ENCODE measurements at regions not wholly inside any gene's neighbourhood (a gene's known extent, or its start where the extent isn't known, plus 50 kb on each side); places are given as distances from the start of the nearest gene placed in this dataset.

- Histone ChIP-seq H3K4ac (ENCODE audit: low read length) (no peak overlapping the region), H2AFZ (ENCODE audit: low read length) (no peak overlapping the region), H3K27ac (replicated peaks; ENCODE audit: low read length) (no peak overlapping the region), H4K8ac (ENCODE audit: low read depth, low read length) (no peak overlapping the region), H3K18ac (ENCODE audit: low read length) (no peak overlapping the region), H3K4me2 (ENCODE audit: insufficient read depth, low read length, poor library complexity, severe bottlenecking) (no peak overlapping the region), H3K27me3 (ENCODE audit: control insufficient read depth in 3 of 3, insufficient read depth in 3 of 3, low read depth in 1 of 3, low read length in 3 of 3) (no peaks in the 10 kb centered on the region), H3K4me3 (ENCODE audit: low read length in 2 of 2) (no peak overlapping the region), H2AK5ac (ENCODE audit: low read depth, low read length) (no peak overlapping the region), H3K9ac (ENCODE audit: low read depth, low read length, poor library complexity) (no peak overlapping the region), H4K91ac (ENCODE audit: low read depth, low read length, poor library complexity) (no peak overlapping the region), H2BK5ac (ENCODE audit: low read length) (no peak overlapping the region), H2BK120ac (ENCODE audit: low read depth, low read length) (no peak overlapping the region), H3K14ac (ENCODE audit: low read length) (no peak overlapping the region), H2BK15ac (ENCODE audit: low read length) (no peak overlapping the region), H3K4me1 (ENCODE audit: control insufficient read depth in 2 of 2, insufficient read depth in 1 of 2, low read depth in 1 of 2, low read length in 2 of 2) (no peaks in the 10 kb centered on the region), H3K23ac (ENCODE audit: low read depth, low read length, poor library complexity) (no peak overlapping the region), H3K9me3 (replicated peaks in 1 of 2; ENCODE audit: control insufficient read depth in 2 of 2, insufficient read depth in 1 of 2, low read depth in 1 of 2, low read length in 2 of 2) (no peaks in the 10 kb centered on the region), H3K36me3 (replicated peaks in 1 of 2; ENCODE audit: control insufficient read depth in 2 of 2, insufficient read depth in 2 of 2, low read length in 2 of 2) (no peaks in the 10 kb centered on the region), H2BK12ac (ENCODE audit: low read length) (no peak overlapping the region), H3K79me1 (ENCODE audit: low read depth, low read length) (no peaks in the 10 kb centered on the region)
- no peak for DNase-seq (ENCODE audit: low spot score)
- WGBS, 2 donors (ENCODE audit: extremely low coverage in 2 of 2, insufficient read length in 2 of 2, insufficient replicate concordance in 1 of 2), result no CpG with 5 or more reads among the region's 5 CpGs
Measured at GRCh38 chr7:55288070-55288824, 76.9 kb upstream of the LANCL2 start.

GRCh38 chr7:55296070-55296469 lies 69.1 kb upstream of the LANCL2 start:
- no peaks in the 10 kb centered on the region for H3K79me1 ChIP-seq (ENCODE audit: low read depth, low read length)
- H2BK5ac ChIP-seq (ENCODE audit: low read length), result no peak overlapping the region
- H3K14ac ChIP-seq (ENCODE audit: low read length), result no peak overlapping the region
- H3K9ac ChIP-seq (ENCODE audit: low read depth, low read length, poor library complexity), result no peak overlapping the region
- H3K4me1 ChIP-seq (ENCODE audit: control insufficient read depth in 2 of 2, insufficient read depth in 1 of 2, low read depth in 1 of 2, low read length in 2 of 2), result no peaks in the 10 kb centered on the region
- H3K18ac ChIP-seq (ENCODE audit: low read length), result no peak overlapping the region
- H3K27ac ChIP-seq (replicated peaks; ENCODE audit: low read length), result no peak overlapping the region
- H3K27me3 ChIP-seq (ENCODE audit: control insufficient read depth in 3 of 3, insufficient read depth in 3 of 3, low read depth in 1 of 3, low read length in 3 of 3), result no peaks in the 10 kb centered on the region
- no peak overlapping the region for H2AK5ac ChIP-seq (ENCODE audit: low read depth, low read length)
- no peak for DNase-seq (ENCODE audit: low spot score)
- no peak overlapping the region for H3K4me3 ChIP-seq (ENCODE audit: low read length in 2 of 2)
- no peaks in the 10 kb centered on the region for H3K36me3 ChIP-seq (replicated peaks in 1 of 2; ENCODE audit: control insufficient read depth in 2 of 2, insufficient read depth in 2 of 2, low read length in 2 of 2)
- no peaks in the 10 kb centered on the region for H3K9me3 ChIP-seq (replicated peaks in 1 of 2; ENCODE audit: control insufficient read depth in 2 of 2, insufficient read depth in 1 of 2, low read depth in 1 of 2, low read length in 2 of 2)
- no peak overlapping the region for H4K8ac ChIP-seq (ENCODE audit: low read depth, low read length)
- no peak overlapping the region for H4K91ac ChIP-seq (ENCODE audit: low read depth, low read length, poor library complexity)
- no CpG with 5 or more reads among the region's 6 CpGs for WGBS, 2 donors (ENCODE audit: extremely low coverage in 2 of 2, insufficient read length in 2 of 2, insufficient replicate concordance in 1 of 2)
- H2AFZ ChIP-seq (ENCODE audit: low read length), result no peak overlapping the region
- no peak overlapping the region for H2BK12ac ChIP-seq (ENCODE audit: low read length)
- H3K4ac ChIP-seq (ENCODE audit: low read length), result no peak overlapping the region
- no peak overlapping the region for H2BK120ac ChIP-seq (ENCODE audit: low read depth, low read length)
- H3K4me2 ChIP-seq (ENCODE audit: insufficient read depth, low read length, poor library complexity, severe bottlenecking), result no peak overlapping the region
- no peak overlapping the region for H3K23ac ChIP-seq (ENCODE audit: low read depth, low read length, poor library complexity)
- no peak overlapping the region for H2BK15ac ChIP-seq (ENCODE audit: low read length)

GRCh38 chr7:55299273-55299967 lies 65.7 kb upstream of the LANCL2 start:
- H2AFZ ChIP-seq (ENCODE audit: low read length), result no peak overlapping the region
- no peaks in the 10 kb centered on the region for H3K9me3 ChIP-seq (replicated peaks in 1 of 2; ENCODE audit: control insufficient read depth in 2 of 2, insufficient read depth in 1 of 2, low read depth in 1 of 2, low read length in 2 of 2)
- no peak overlapping the region for H3K27ac ChIP-seq (replicated peaks; ENCODE audit: low read length)
- no peak overlapping the region for H3K9ac ChIP-seq (ENCODE audit: low read depth, low read length, poor library complexity)
- H3K4me3 ChIP-seq (ENCODE audit: low read length in 2 of 2), result no peak overlapping the region
- no peak overlapping the region for H2BK5ac ChIP-seq (ENCODE audit: low read length)
- H2BK12ac ChIP-seq (ENCODE audit: low read length), result no peak overlapping the region
- no peaks in the 10 kb centered on the region for H3K36me3 ChIP-seq (replicated peaks in 1 of 2; ENCODE audit: control insufficient read depth in 2 of 2, insufficient read depth in 2 of 2, low read length in 2 of 2)
- H3K27me3 ChIP-seq (ENCODE audit: control insufficient read depth in 3 of 3, insufficient read depth in 3 of 3, low read depth in 1 of 3, low read length in 3 of 3), result no peaks in the 10 kb centered on the region
- DNase-seq (ENCODE audit: low spot score), result no peak
- H3K4ac ChIP-seq (ENCODE audit: low read length), result no peak overlapping the region
- no peak overlapping the region for H2BK15ac ChIP-seq (ENCODE audit: low read length)
- no peak overlapping the region for H4K8ac ChIP-seq (ENCODE audit: low read depth, low read length)
- no peak overlapping the region for H2BK120ac ChIP-seq (ENCODE audit: low read depth, low read length)
- H3K4me1 ChIP-seq (ENCODE audit: control insufficient read depth in 2 of 2, insufficient read depth in 1 of 2, low read depth in 1 of 2, low read length in 2 of 2), result no peaks in the 10 kb centered on the region
- H2AK5ac ChIP-seq (ENCODE audit: low read depth, low read length), result no peak overlapping the region
- H4K91ac ChIP-seq (ENCODE audit: low read depth, low read length, poor library complexity), result no peak overlapping the region
- no peak overlapping the region for H3K18ac ChIP-seq (ENCODE audit: low read length)
- WGBS, 2 donors (ENCODE audit: extremely low coverage in 2 of 2, insufficient read length in 2 of 2, insufficient replicate concordance in 1 of 2), result no CpG with 5 or more reads among the region's 8 CpGs
- H3K23ac ChIP-seq (ENCODE audit: low read depth, low read length, poor library complexity), result no peak overlapping the region
- no peaks in the 10 kb centered on the region for H3K79me1 ChIP-seq (ENCODE audit: low read depth, low read length)
- no peak overlapping the region for H3K14ac ChIP-seq (ENCODE audit: low read length)
- no peak overlapping the region for H3K4me2 ChIP-seq (ENCODE audit: insufficient read depth, low read length, poor library complexity, severe bottlenecking)

GRCh38 chr7:55303220-55303619 lies 61.9 kb upstream of the LANCL2 start:
- Histone ChIP-seq H3K23ac (ENCODE audit: low read depth, low read length, poor library complexity) (no peak overlapping the region), H3K9me3 (replicated peaks in 1 of 2; ENCODE audit: control insufficient read depth in 2 of 2, insufficient read depth in 1 of 2, low read depth in 1 of 2, low read length in 2 of 2) (no peaks in the 10 kb centered on the region), H4K8ac (ENCODE audit: low read depth, low read length) (no peak overlapping the region), H3K36me3 (replicated peaks in 1 of 2; ENCODE audit: control insufficient read depth in 2 of 2, insufficient read depth in 2 of 2, low read length in 2 of 2) (no peaks in the 10 kb centered on the region), H3K9ac (ENCODE audit: low read depth, low read length, poor library complexity) (no peak overlapping the region), H2AFZ (ENCODE audit: low read length) (no peak overlapping the region), H2AK5ac (ENCODE audit: low read depth, low read length) (no peak overlapping the region), H3K4me2 (ENCODE audit: insufficient read depth, low read length, poor library complexity, severe bottlenecking) (no peak overlapping the region), H3K27me3 (ENCODE audit: control insufficient read depth in 3 of 3, insufficient read depth in 3 of 3, low read depth in 1 of 3, low read length in 3 of 3) (no peaks in the 10 kb centered on the region), H3K14ac (ENCODE audit: low read length) (no peak overlapping the region), H3K4ac (ENCODE audit: low read length) (no peak overlapping the region), H4K91ac (ENCODE audit: low read depth, low read length, poor library complexity) (no peak overlapping the region), H3K4me1 (ENCODE audit: control insufficient read depth in 2 of 2, insufficient read depth in 1 of 2, low read depth in 1 of 2, low read length in 2 of 2) (no peaks in the 10 kb centered on the region), H3K79me1 (ENCODE audit: low read depth, low read length) (no peaks in the 10 kb centered on the region), H2BK12ac (ENCODE audit: low read length) (no peak overlapping the region), H3K27ac (replicated peaks; ENCODE audit: low read length) (no peak overlapping the region), H2BK5ac (ENCODE audit: low read length) (no peak overlapping the region), H3K4me3 (ENCODE audit: low read length in 2 of 2) (no peak overlapping the region), H3K18ac (ENCODE audit: low read length) (no peak overlapping the region), H2BK15ac (ENCODE audit: low read length) (no peak overlapping the region), H2BK120ac (ENCODE audit: low read depth, low read length) (no peak overlapping the region)
- DNase-seq (ENCODE audit: low spot score), result no peak
- WGBS, 2 donors (ENCODE audit: extremely low coverage in 2 of 2, insufficient read length in 2 of 2, insufficient replicate concordance in 1 of 2), result no CpG with 5 or more reads among the region's 1 CpG

Measured in neuronal stem cell (in vitro differentiated cells).